ENCODE measurements at regions not wholly inside any gene's neighbourhood (a gene's known extent, or its start where the extent isn't known, plus 50 kb on each side); places are given as distances from the start of the nearest gene placed in this dataset.

GRCh38 chr5:175163586-175164275, 280.3 kb downstream of the DRD1 start:
- Histone ChIP-seq H3K36me3 (ENCODE audit: low read depth, low read length) (no peaks in the 10 kb centered on the region), H2AFZ (ENCODE audit: low read length) (no peak overlapping the region), H3K9me2 (replicated peaks; ENCODE audit: low read length) (no peaks in the 10 kb centered on the region), H3K4me3 (ENCODE audit: low read length) (no peak overlapping the region), H3K9ac (ENCODE audit: low read length) (no peak overlapping the region), H3K27ac (ENCODE audit: low read length) (no peak overlapping the region), H4K20me1 (ENCODE audit: low read length) (no peaks in the 10 kb centered on the region), H3K4me1 (ENCODE audit: insufficient read depth, low read length) (no peaks in the 10 kb centered on the region), H3K4me2 (ENCODE audit: low read length) (no peak overlapping the region), H3K79me2 (ENCODE audit: low read length) (no peaks in the 10 kb centered on the region), H3F3A (ENCODE audit: low read length, unreplicated experiment) (no peaks in the 10 kb centered on the region), H3K9me3 (ENCODE audit: low read length) (no peaks in the 10 kb centered on the region), H3K27me3 (ENCODE audit: low read length) (no peaks in the 10 kb centered on the region; the same call in 1 of the 2 replicates)
- no peak for DNase-seq
- intact Hi-C loops (cut with micrococcal nuclease) = no loop called here
- no TSS peak for BruUV-seq (replicated peaks)
- POLR2A ChIA-PET (ENCODE audit: unreplicated experiment) = no interaction called here
- no peak for TF ChIP-seq CTCF (conservative IDR thresholded peaks at IDR 0.05; ENCODE audit: low read depth, low read length)
- CTCF ChIA-PET = no interaction called here
- ATAC-seq = no peak

GRCh38 chr5:175162036-175162435, 281.9 kb downstream of the DRD1 start:
- H3F3A ChIP-seq (ENCODE audit: low read length, unreplicated experiment) = no peaks in the 10 kb centered on the region
- H3K4me1 ChIP-seq (ENCODE audit: insufficient read depth, low read length) = no peaks in the 10 kb centered on the region
- H2AFZ ChIP-seq (ENCODE audit: low read length) = no peak overlapping the region
- no peaks in the 10 kb centered on the region for H3K9me3 ChIP-seq (ENCODE audit: low read length)
- H3K9ac ChIP-seq (ENCODE audit: low read length) = no peak overlapping the region
- intact Hi-C loops (cut with micrococcal nuclease) = no loop called here
- TF ChIP-seq EZH2phosphoT487 (IDR thresholded peaks at IDR 0.05; ENCODE audit: borderline replicate concordance, low read length) = no peak
- TF ChIP-seq CTCF (conservative IDR thresholded peaks at IDR 0.05; ENCODE audit: low read depth, low read length) = no peak
- TF ChIP-seq EZH2 (IDR thresholded peaks at IDR 0.05; ENCODE audit: low read length, unreplicated experiment) = no peak
- H3K27ac ChIP-seq (ENCODE audit: low read length) = no peak overlapping the region
- DNase-seq = no peak
- H3K27me3 ChIP-seq (ENCODE audit: low read length) = no peaks in the 10 kb centered on the region; the same call in 1 of the 2 replicates
- BruUV-seq (replicated peaks) = no TSS peak
- no peak overlapping the region for H3K4me2 ChIP-seq (ENCODE audit: low read length)
- no peaks in the 10 kb centered on the region for H3K36me3 ChIP-seq (ENCODE audit: low read depth, low read length)
- ChIA-PET POLR2A (ENCODE audit: unreplicated experiment) (no interaction called here), CTCF (no interaction called here)
- H4K20me1 ChIP-seq (ENCODE audit: low read length) = no peaks in the 10 kb centered on the region
- no peak for ATAC-seq
- H3K9me2 ChIP-seq (replicated peaks; ENCODE audit: low read length) = no peaks in the 10 kb centered on the region
- no peaks in the 10 kb centered on the region for H3K79me2 ChIP-seq (ENCODE audit: low read length)
- no peak overlapping the region for H3K4me3 ChIP-seq (ENCODE audit: low read length)

DNA sequence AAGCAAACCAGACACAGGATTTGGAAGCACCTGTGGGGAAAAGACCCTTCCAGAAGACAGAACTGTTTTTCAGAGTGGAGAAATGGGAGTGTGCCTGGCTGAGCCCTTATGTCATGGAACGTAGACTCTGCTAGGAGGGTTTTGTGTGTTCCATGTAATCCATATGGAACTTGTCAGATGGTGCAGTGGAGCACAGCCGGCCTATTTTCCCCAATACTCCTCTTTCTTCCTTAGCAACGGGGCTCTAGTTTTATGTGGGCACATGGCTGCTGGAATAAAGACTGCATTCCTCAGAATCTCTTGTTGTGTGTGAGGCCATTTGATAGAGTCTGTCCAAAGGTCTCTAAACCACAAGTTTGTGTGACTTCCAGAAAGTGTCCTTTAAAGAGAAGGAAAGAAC, 284.0 kb downstream of the DRD1 start:
- ATAC-seq (no peak), DNase-seq (no peak)
- Histone ChIP-seq H2AFZ (ENCODE audit: low read length) (no peak overlapping the region), H3K9me3 (ENCODE audit: low read length) (no peaks in the 10 kb centered on the region), H3K27ac (ENCODE audit: low read length) (no peak overlapping the region), H3K27me3 (ENCODE audit: low read length) (no peaks in the 10 kb centered on the region; the same call in 1 of the 2 replicates), H3K4me3 (ENCODE audit: low read length) (no peak overlapping the region), H3K4me1 (ENCODE audit: insufficient read depth, low read length) (no peaks in the 10 kb centered on the region), H3K9me2 (replicated peaks; ENCODE audit: low read length) (no peaks in the 10 kb centered on the region), H3K36me3 (ENCODE audit: low read depth, low read length) (no peaks in the 10 kb centered on the region), H3K9ac (ENCODE audit: low read length) (no peak overlapping the region), H3K79me2 (ENCODE audit: low read length) (no peaks in the 10 kb centered on the region), H3F3A (ENCODE audit: low read length, unreplicated experiment) (no peaks in the 10 kb centered on the region), H3K4me2 (ENCODE audit: low read length) (no peak overlapping the region), H4K20me1 (ENCODE audit: low read length) (no peaks in the 10 kb centered on the region)
- BruUV-seq (replicated peaks) = no TSS peak
- ChIA-PET POLR2A (ENCODE audit: unreplicated experiment) (no interaction called here), CTCF (no interaction called here)
- intact Hi-C loops (cut with micrococcal nuclease) = no loop called here
- TF ChIP-seq CTCF (conservative IDR thresholded peaks at IDR 0.05; ENCODE audit: low read depth, low read length) (no peak), EZH2 (IDR thresholded peaks at IDR 0.05; ENCODE audit: low read length, unreplicated experiment) (no peak), EZH2phosphoT487 (IDR thresholded peaks at IDR 0.05; ENCODE audit: borderline replicate concordance, low read length) (no peak)
